ENCODE measurements at regions not wholly inside any gene's neighbourhood (a gene's known extent, or its start where the extent isn't known, plus 50 kb on each side); places are given as distances from the start of the nearest gene placed in this dataset.

DNA sequence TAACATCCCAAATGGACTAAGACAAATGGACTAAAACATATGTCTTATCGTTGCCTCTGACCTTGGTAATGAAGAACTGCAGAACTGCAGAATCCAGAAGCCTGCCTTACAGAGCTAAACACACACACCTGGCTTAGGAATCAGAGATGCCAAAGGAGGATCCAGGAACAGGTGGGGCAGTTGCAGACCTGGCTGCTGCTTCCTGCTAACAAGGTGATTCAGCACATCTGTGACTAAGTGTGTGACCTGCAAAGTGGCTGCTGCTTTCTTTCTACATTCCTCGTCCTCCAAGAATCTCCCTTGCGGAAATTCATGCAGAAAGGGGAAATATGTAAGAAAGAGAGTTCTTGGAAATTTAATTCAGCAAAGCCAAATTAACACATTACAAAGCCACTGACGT is 96.8 kb upstream of the NLGN4X start:
- H3K36me3 Mint-ChIP-seq (ENCODE audit: low read depth), result no peaks in the 10 kb centered on the region
- TF ChIP-seq, protein P1, sequence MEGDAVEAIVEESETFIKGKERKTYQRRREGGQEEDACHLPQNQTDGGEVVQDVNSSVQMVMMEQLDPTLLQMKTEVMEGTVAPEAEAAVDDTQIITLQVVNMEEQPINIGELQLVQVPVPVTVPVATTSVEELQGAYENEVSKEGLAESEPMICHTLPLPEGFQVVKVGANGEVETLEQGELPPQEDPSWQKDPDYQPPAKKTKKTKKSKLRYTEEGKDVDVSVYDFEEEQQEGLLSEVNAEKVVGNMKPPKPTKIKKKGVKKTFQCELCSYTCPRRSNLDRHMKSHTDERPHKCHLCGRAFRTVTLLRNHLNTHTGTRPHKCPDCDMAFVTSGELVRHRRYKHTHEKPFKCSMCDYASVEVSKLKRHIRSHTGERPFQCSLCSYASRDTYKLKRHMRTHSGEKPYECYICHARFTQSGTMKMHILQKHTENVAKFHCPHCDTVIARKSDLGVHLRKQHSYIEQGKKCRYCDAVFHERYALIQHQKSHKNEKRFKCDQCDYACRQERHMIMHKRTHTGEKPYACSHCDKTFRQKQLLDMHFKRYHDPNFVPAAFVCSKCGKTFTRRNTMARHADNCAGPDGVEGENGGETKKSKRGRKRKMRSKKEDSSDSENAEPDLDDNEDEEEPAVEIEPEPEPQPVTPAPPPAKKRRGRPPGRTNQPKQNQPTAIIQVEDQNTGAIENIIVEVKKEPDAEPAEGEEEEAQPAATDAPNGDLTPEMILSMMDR (IDR thresholded peaks at IDR 0.05; ENCODE audit: unreplicated experiment in 3 of 3), result no peak
- peaks cover 16% of the 10 kb centered on the region for H3K9me3 Mint-ChIP-seq
- no peak overlapping the region for H3K27ac Mint-ChIP-seq
- H3K27me3 Mint-ChIP-seq (ENCODE audit: low read depth), result peaks cover 5% of the 10 kb centered on the region
- no peaks in the 10 kb centered on the region for H3K4me1 Mint-ChIP-seq
- no peak overlapping the region for H3K4me3 Mint-ChIP-seq

DNA sequence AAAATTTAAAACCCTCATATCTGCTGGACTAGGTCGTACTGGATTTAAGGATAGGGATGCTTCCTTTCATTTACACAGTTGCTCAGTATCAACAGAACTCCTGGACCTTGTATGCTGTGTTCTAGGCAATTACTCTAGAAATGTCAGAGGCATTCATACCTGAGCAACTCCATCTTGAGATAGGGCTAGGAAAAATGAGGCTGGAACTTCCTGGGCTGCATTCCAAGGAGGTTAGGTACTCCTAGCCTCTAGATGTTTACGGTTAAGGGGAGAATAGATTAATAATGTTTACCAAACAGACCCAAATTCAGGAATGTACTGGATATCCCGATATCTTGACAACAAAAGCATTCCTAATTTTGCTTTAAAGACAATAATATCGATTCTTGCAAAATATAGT is 84.7 kb upstream of the NLGN4X start:
- TF ChIP-seq, protein P1 (IDR thresholded peaks at IDR 0.05; ENCODE audit: unreplicated experiment in 3 of 3), result no peak
- no peaks in the 10 kb centered on the region for H3K9me3 Mint-ChIP-seq

DNA sequence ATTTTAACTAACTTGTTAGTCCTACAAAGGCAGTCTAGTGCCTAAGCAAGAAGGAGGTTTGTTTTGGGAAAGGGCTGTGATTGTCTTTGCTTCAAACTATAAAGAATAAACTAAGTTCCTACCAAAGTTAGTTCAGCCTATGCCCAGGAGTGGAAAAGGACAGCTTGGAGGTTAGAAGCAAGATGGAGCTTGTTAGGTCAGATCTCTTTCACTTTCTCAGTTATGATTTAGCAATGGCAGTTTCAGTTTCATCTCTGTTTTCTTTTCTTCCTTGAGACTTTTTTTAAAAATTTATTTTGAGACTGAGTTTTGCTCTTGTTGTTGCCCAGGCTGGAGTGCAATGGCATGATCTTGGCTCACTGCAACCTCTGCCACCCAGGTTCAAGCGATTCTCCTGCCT is 82.9 kb upstream of the NLGN4X start:
- TF ChIP-seq, protein P1 (IDR thresholded peaks at IDR 0.05; ENCODE audit: unreplicated experiment in 3 of 3), result no peak
- Mint-ChIP-seq H3K36me3 (ENCODE audit: low read depth) (no peaks in the 10 kb centered on the region), H3K4me3 (no peak overlapping the region), H3K27me3 (ENCODE audit: low read depth) (peaks cover 11% of the 10 kb centered on the region), H3K9me3 (no peaks in the 10 kb centered on the region), H3K4me1 (no peaks in the 10 kb centered on the region), H3K27ac (no peak overlapping the region)

More for the DNA sequence above, 84.7 kb upstream of the NLGN4X start:
- Mint-ChIP-seq H3K27ac (no peak overlapping the region), H3K4me1 (no peaks in the 10 kb centered on the region), H3K27me3 (ENCODE audit: low read depth) (peaks cover 8% of the 10 kb centered on the region), H3K36me3 (ENCODE audit: low read depth) (no peaks in the 10 kb centered on the region), H3K4me3 (no peak overlapping the region)

DNA sequence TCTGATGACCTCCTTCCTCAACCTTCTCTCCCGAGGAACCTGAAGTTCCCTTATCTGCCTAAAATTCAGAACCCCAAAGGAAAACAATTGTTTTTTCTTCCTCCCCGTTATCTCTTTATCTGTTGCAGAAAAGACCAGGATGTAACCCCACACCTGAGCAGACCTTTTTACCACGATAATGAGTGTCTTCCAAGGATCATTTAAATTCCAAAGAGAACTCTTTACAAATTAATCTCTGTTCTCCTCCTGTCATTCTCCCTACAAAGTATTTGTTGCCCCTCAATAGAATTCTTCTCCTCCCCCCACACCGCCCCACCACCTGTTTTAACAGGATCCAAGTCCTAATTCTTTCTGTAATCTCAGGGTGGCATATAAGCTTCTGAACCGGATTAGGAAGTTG is 78.5 kb upstream of the NLGN4X start:
- Mint-ChIP-seq H3K9me3 (no peaks in the 10 kb centered on the region), H3K4me3 (no peak overlapping the region), H3K4me1 (no peaks in the 10 kb centered on the region), H3K27me3 (ENCODE audit: low read depth) (peaks cover 13% of the 10 kb centered on the region), H3K36me3 (ENCODE audit: low read depth) (no peaks in the 10 kb centered on the region), H3K27ac (no peak overlapping the region)
- TF ChIP-seq, protein P1 (IDR thresholded peaks at IDR 0.05; ENCODE audit: unreplicated experiment in 3 of 3), result no peak

DNA sequence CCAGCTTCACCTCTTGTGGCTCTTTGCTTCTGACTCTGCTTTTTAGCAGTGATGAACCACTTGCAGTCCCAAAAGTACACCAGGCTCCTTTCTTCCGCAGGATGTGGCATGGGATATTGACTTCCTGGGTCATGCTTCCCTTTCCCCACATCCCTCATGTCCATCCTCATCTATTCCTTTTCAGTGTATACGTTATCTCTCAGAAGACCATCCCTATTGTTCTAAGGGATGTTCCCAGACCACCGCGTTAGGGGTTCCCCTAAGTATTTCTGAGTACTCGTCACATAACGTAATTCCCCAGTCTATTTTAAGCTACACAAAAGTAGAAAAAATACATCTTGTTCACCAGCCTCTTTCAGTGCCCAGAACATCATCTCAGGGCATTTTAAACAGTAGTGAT is 71.1 kb upstream of the NLGN4X start:
- Mint-ChIP-seq H3K36me3 (ENCODE audit: low read depth) (no peaks in the 10 kb centered on the region), H3K27ac (no peak overlapping the region), H3K4me3 (no peak overlapping the region), H3K27me3 (ENCODE audit: low read depth) (peaks cover 5% of the 10 kb centered on the region), H3K4me1 (no peaks in the 10 kb centered on the region), H3K9me3 (no peaks in the 10 kb centered on the region)
- TF ChIP-seq, protein P1 (IDR thresholded peaks at IDR 0.05; ENCODE audit: unreplicated experiment in 3 of 3), result no peak

DNA sequence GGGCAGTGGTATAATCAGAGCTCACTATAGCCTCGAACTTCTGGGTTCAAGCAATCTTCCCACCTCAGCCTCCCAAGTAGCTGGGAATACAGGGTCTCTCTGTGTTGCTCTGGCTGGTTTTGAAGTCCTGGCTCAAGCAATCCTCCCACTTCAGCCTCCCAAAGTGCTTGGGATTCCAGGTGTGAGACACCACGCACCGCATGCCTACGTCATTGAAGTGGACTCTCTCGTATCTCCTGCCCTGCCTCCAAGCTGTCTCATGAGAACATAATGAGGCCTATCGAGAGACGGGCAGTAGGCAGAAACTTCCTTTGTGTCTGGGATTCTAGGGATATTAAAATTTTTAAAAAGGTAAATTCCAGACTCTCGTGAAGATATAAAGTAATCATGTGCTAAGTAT is 65.0 kb upstream of the NLGN4X start:
- no peaks in the 10 kb centered on the region for H3K36me3 Mint-ChIP-seq (ENCODE audit: low read depth)
- TF ChIP-seq, protein P1 (IDR thresholded peaks at IDR 0.05; ENCODE audit: unreplicated experiment in 3 of 3), result no peak
- no peaks in the 10 kb centered on the region for H3K27me3 Mint-ChIP-seq (ENCODE audit: low read depth)
- H3K27ac Mint-ChIP-seq, result no peak overlapping the region
- peaks cover 4% of the 10 kb centered on the region for H3K4me1 Mint-ChIP-seq
- no peak overlapping the region for H3K4me3 Mint-ChIP-seq
- no peaks in the 10 kb centered on the region for H3K9me3 Mint-ChIP-seq

Measured in nephron (organoid).